ENCODE measurements at regions not wholly inside any gene's neighbourhood (a gene's known extent, or its start where the extent isn't known, plus 50 kb on each side); places are given as distances from the start of the nearest gene placed in this dataset.

DNA sequence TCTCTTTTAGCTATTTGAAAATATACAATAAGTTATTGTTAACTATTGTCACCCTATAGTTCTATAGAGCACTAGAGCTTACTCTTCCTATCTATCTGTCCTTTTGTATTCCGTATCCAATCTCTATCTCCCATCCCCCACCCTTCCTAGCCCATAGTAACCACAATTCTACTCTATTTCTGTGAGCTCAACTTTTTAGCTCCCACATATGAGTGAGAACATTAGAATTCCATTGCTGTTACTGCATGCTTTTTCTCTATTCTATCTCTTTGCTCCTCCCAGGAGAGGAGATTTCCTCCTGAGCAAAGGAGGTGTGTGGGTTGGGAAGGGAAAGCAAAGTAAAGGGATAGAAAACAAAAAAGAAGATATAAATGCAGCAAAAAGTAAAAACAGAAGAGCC is 105.6 kb upstream of the SLC4A7 start:
- WGBS (ENCODE audit: low lambda C conversion rate): 76% methylated on average over 1 of the region's 1 CpG
- Histone ChIP-seq H3K36me3 (replicated peaks in 1 of 2; ENCODE audit: control insufficient read depth in 1 of 2, insufficient read depth in 2 of 2, low read length in 2 of 2) (no peaks in the 10 kb centered on the region), H3K79me2 (ENCODE audit: insufficient read depth, low read length) (no peaks in the 10 kb centered on the region), H3K27ac (ENCODE audit: extremely low read length, insufficient read depth, low read length) (no peak overlapping the region), H4K20me1 (ENCODE audit: insufficient read depth, low read length) (no peaks in the 10 kb centered on the region), H3K27me3 (ENCODE audit: control insufficient read depth in 1 of 2, insufficient read depth in 2 of 2, low read length in 2 of 2) (no peaks in the 10 kb centered on the region), H3K4me1 (ENCODE audit: insufficient read depth, low read length) (peaks cover 32% of the 10 kb centered on the region), H3K4me2 (ENCODE audit: low read depth, low read length) (no peak overlapping the region), H3K9ac (ENCODE audit: insufficient read depth, low read depth, low read length) (no peak overlapping the region), H3K4me3 (replicated peaks in 1 of 3; ENCODE audit: insufficient read depth in 1 of 3, low read depth in 2 of 3, low read length in 3 of 3) (no peak overlapping the region), H3K9me3 (ENCODE audit: low read length) (no peaks in the 10 kb centered on the region), H2AFZ (ENCODE audit: low read length) (no peak overlapping the region)
- ATAC-seq (no peak), FAIRE-seq (no peak), DNase-seq (ENCODE audit: low spot score) (no peak)
- ChIA-PET CTCF (ENCODE audit: low intra/inter-chr PET ratio, low total read pairs) (no interaction called here), POLR2A (no interaction called here)
- in situ Hi-C loops (cut with HindIII; ENCODE audit: extremely low pct_ligation_motif_present, low pct_unique_long_range_greater_than_20kb): no loop called here
- BruUV-seq (replicated peaks): no TSS peak
- intact Hi-C loops (cut with micrococcal nuclease; ENCODE audit: unreplicated experiment): no loop called here
- TF ChIP-seq SALL1 (CRISPR knock-in tag; IDR thresholded peaks at IDR 0.05) (no peak), ZSCAN22 (CRISPR knock-in tag; IDR thresholded peaks at IDR 0.05) (no peak), FOSL2 (CRISPR knock-in tag; IDR thresholded peaks at IDR 0.05) (no peak), SALL2 (CRISPR knock-in tag; IDR thresholded peaks at IDR 0.05) (no peak), NFYB (CRISPR knock-in tag; IDR thresholded peaks at IDR 0.05) (no peak), SRSF4 (IDR thresholded peaks at IDR 0.05; ENCODE audit: low read depth, low read length, poor library complexity, severe bottlenecking) (no peak), ZNF773 (CRISPR knock-in tag; IDR thresholded peaks at IDR 0.05; ENCODE audit: borderline replicate concordance) (no peak), DNMT1 (CRISPR knock-in tag; IDR thresholded peaks at IDR 0.05) (no peak), ZFP62 (CRISPR knock-in tag; IDR thresholded peaks at IDR 0.05) (no peak), MAFG (CRISPR knock-in tag; IDR thresholded peaks at IDR 0.05) (no peak), ZSCAN25 (CRISPR knock-in tag; IDR thresholded peaks at IDR 0.05) (no peak), ZNF496 (CRISPR knock-in tag; IDR thresholded peaks at IDR 0.05; ENCODE audit: insufficient replicate concordance) (no peak)
- TF ChIP-seq, protein P1, sequence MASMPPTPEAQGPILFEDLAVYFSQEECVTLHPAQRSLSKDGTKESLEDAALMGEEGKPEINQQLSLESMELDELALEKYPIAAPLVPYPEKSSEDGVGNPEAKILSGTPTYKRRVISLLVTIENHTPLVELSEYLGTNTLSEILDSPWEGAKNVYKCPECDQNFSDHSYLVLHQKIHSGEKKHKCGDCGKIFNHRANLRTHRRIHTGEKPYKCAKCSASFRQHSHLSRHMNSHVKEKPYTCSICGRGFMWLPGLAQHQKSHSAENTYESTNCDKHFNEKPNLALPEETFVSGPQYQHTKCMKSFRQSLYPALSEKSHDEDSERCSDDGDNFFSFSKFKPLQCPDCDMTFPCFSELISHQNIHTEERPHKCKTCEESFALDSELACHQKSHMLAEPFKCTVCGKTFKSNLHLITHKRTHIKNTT (CRISPR knock-in tag; IDR thresholded peaks at IDR 0.05): no peak
- TF ChIP-seq, protein P2, sequence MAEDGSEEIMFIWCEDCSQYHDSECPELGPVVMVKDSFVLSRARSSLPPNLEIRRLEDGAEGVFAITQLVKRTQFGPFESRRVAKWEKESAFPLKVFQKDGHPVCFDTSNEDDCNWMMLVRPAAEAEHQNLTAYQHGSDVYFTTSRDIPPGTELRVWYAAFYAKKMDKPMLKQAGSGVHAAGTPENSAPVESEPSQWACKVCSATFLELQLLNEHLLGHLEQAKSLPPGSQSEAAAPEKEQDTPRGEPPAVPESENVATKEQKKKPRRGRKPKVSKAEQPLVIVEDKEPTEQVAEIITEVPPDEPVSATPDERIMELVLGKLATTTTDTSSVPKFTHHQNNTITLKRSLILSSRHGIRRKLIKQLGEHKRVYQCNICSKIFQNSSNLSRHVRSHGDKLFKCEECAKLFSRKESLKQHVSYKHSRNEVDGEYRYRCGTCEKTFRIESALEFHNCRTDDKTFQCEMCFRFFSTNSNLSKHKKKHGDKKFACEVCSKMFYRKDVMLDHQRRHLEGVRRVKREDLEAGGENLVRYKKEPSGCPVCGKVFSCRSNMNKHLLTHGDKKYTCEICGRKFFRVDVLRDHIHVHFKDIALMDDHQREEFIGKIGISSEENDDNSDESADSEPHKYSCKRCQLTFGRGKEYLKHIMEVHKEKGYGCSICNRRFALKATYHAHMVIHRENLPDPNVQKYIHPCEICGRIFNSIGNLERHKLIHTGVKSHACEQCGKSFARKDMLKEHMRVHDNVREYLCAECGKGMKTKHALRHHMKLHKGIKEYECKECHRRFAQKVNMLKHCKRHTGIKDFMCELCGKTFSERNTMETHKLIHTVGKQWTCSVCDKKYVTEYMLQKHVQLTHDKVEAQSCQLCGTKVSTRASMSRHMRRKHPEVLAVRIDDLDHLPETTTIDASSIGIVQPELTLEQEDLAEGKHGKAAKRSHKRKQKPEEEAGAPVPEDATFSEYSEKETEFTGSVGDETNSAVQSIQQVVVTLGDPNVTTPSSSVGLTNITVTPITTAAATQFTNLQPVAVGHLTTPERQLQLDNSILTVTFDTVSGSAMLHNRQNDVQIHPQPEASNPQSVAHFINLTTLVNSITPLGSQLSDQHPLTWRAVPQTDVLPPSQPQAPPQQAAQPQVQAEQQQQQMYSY (CRISPR knock-in tag; IDR thresholded peaks at IDR 0.05): no peak
- TF ChIP-seq, protein P3, sequence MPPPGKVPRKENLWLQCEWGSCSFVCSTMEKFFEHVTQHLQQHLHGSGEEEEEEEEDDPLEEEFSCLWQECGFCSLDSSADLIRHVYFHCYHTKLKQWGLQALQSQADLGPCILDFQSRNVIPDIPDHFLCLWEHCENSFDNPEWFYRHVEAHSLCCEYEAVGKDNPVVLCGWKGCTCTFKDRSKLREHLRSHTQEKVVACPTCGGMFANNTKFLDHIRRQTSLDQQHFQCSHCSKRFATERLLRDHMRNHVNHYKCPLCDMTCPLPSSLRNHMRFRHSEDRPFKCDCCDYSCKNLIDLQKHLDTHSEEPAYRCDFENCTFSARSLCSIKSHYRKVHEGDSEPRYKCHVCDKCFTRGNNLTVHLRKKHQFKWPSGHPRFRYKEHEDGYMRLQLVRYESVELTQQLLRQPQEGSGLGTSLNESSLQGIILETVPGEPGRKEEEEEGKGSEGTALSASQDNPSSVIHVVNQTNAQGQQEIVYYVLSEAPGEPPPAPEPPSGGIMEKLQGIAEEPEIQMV (CRISPR knock-in tag; IDR thresholded peaks at IDR 0.05; ENCODE audit: low read depth): no peak
